GM20000 (cell line): ENCODE measurements at regions not wholly inside any gene's neighbourhood (a gene's known extent, or its start where the extent isn't known, plus 50 kb on each side); places are given as distances from the start of the nearest gene placed in this dataset.

Experiments used
- DNase-seq: peaks from one replicate; pipeline ENCODE4 v3.0.0; 2012; ENCODE audit warnings: low spot score
- CTCF ChIP-seq: IDR thresholded peaks from 2 replicates; pipeline ENCODE4 v1.5.1; 2012; ENCODE audit warnings: mild to moderate bottlenecking, control low read depth; ENCODE audit errors: extremely low read depth, missing control alignments

- TF ChIP-seq CTCF = no peak
- no peak for DNase-seq
These were observed 69.3 kb upstream of the PRDX6 start for GRCh38 chr1:173407846-173408245.

GRCh38 chr1:173408886-173409285 is 68.2 kb upstream of the PRDX6 start:
- peak; percentile 23 for TF ChIP-seq CTCF

GRCh38 chr1:173409613-173410012 is 67.5 kb upstream of the PRDX6 start:
- no peak for DNase-seq
- TF ChIP-seq CTCF = no peak

More at GRCh38 chr1:173408886-173409285, 68.2 kb upstream of the PRDX6 start:
- DNase-seq = no peak

- DNase-seq = no peak
- no peak for TF ChIP-seq CTCF
These were observed 66.9 kb upstream of the PRDX6 start for GRCh38 chr1:173410133-173410793.

- peak; percentile 48 for DNase-seq
- no peak for TF ChIP-seq CTCF
These were observed 66.3 kb upstream of the PRDX6 start for GRCh38 chr1:173410794-173411236.

- TF ChIP-seq CTCF = no peak
These were observed 65.0 kb upstream of the PRDX6 start for GRCh38 chr1:173411835-173412742.

GRCh38 chr1:173413271-173413707 is 63.8 kb upstream of the PRDX6 start:
- DNase-seq = no peak
- TF ChIP-seq CTCF = no peak

More at GRCh38 chr1:173411835-173412742, 65.0 kb upstream of the PRDX6 start:
- DNase-seq = no peak
